NCI-H2081 (cell line): ENCODE measurements at regions not wholly inside any gene's neighbourhood (a gene's known extent, or its start where the extent isn't known, plus 50 kb on each side); places are given as distances from the start of the nearest gene placed in this dataset.
A peak's percentile ranks its signal among the peaks of the same experiment; 100 is the strongest.
"Not testable (repeated sequence)": the region's sequence is repeated elsewhere in the genome, so short reads cannot be mapped to it uniquely, and the experiment has no call there.

Experiments
- DNase-seq, 2 experiments: peaks; one replicate each; lab custom pipeline; 2025; lab: John Stamatoyannopoulos, UW

GRCh38 chr4:103853627-103854026, 133.8 kb upstream of the TACR3 start:
- no peak for DNase-seq

GRCh38 chr4:103853146-103853545, 133.4 kb upstream of the TACR3 start:
- no peak for DNase-seq

GRCh38 chr4:103845075-103845474, 125.3 kb upstream of the TACR3 start:
- no peak for DNase-seq

- no peak for DNase-seq
Observed at GRCh38 chr4:103842637-103843239, 123.0 kb upstream of the TACR3 start.

GRCh38 chr4:103842076-103842475, 122.3 kb upstream of the TACR3 start:
- no peak for DNase-seq

GRCh38 chr4:103810308-103810707, 90.5 kb upstream of the TACR3 start:
- DNase-seq: not testable (repeated sequence)

- no peak for DNase-seq
Observed at GRCh38 chr4:103802766-103803165, 83.0 kb upstream of the TACR3 start.

- DNase-seq: no peak
Observed at GRCh38 chr4:103787057-103787456, 67.3 kb upstream of the TACR3 start.

GRCh38 chr4:103786593-103786992, 66.8 kb upstream of the TACR3 start:
- no peak for DNase-seq

- DNase-seq: peak; percentile 28 to 50
Observed at GRCh38 chr4:103786014-103786413, 66.2 kb upstream of the TACR3 start.

GRCh38 chr4:103778221-103778620, 58.4 kb upstream of the TACR3 start:
- no peak for DNase-seq

- DNase-seq: no peak
Observed at GRCh38 chr4:103774326-103774825, 54.6 kb upstream of the TACR3 start.

GRCh38 chr4:103773691-103774231, 54.0 kb upstream of the TACR3 start:
- DNase-seq: no peak
